PFSK-1 (cell line): ENCODE measurements at regions not wholly inside any gene's neighbourhood (a gene's known extent, or its start where the extent isn't known, plus 50 kb on each side); places are given as distances from the start of the nearest gene placed in this dataset.

Source experiments
- FOXP2 ChIP-seq: optimal IDR thresholded peaks from 2 replicates; pipeline ENCODE3; 2011; ENCODE audit warnings: borderline replicate concordance, control low read depth, inconsistent platforms; ENCODE audit not compliant: insufficient read depth; ENCODE audit errors: extremely low read length, extremely low read depth
- POLR2AphosphoS5 ChIP-seq: IDR thresholded peaks from 2 replicates; pipeline ENCODE4 v1.6.1; 2012; ENCODE audit warnings: low read depth, mild to moderate bottlenecking, control low read depth, low read length, moderate library complexity
- REST ChIP-seq, 2 experiments: IDR thresholded peaks; 2 replicates each; pipeline versions ENCODE4 v1.6.1 to v1.8.0; 2011 to 2012; ENCODE audit warnings: low read depth in 2 of 2, low read length in 2 of 2, control low read depth in 1 of 2, inconsistent platforms in 1 of 2, mild to moderate bottlenecking in 1 of 2, moderate library complexity in 1 of 2; ENCODE audit not compliant: insufficient read depth in 1 of 2
- SIN3A ChIP-seq: IDR thresholded peaks from 2 replicates; pipeline ENCODE4 v1.6.1; 2012; ENCODE audit warnings: mild to moderate bottlenecking, low read length, moderate library complexity, borderline replicate concordance; ENCODE audit not compliant: insufficient read depth
- TAF1 ChIP-seq: IDR thresholded peaks from 2 replicates; pipeline ENCODE4 v1.6.1; 2012; ENCODE audit warnings: low read length, control low read depth, borderline replicate concordance; ENCODE audit not compliant: insufficient read depth

- no peak for TF ChIP-seq SIN3A
- TF ChIP-seq TAF1 = no peak
- no peak for TF ChIP-seq FOXP2
- no peak for TF ChIP-seq REST (IDR thresholded peaks at IDR 0.05; ENCODE audit: insufficient read depth in 1 of 2, low read depth in 2 of 2, low read length in 2 of 2)
- TF ChIP-seq POLR2AphosphoS5 = no peak
These were observed 448.1 kb downstream of the NFIB start for GRCh38 chr9:13865869-13866268.

- no peak for TF ChIP-seq TAF1
- no peak for TF ChIP-seq FOXP2
- no peak for TF ChIP-seq REST (IDR thresholded peaks at IDR 0.05; ENCODE audit: insufficient read depth in 1 of 2, low read depth in 2 of 2, low read length in 2 of 2)
- TF ChIP-seq SIN3A = no peak
- TF ChIP-seq POLR2AphosphoS5 = no peak
These were observed 450.8 kb downstream of the NFIB start for GRCh38 chr9:13863112-13863511.

- TF ChIP-seq REST (IDR thresholded peaks at IDR 0.05; ENCODE audit: insufficient read depth in 1 of 2, low read depth in 2 of 2, low read length in 2 of 2) = no peak
- TF ChIP-seq TAF1 = no peak
- no peak for TF ChIP-seq POLR2AphosphoS5
- no peak for TF ChIP-seq FOXP2
- TF ChIP-seq SIN3A = no peak
These were observed 451.3 kb downstream of the NFIB start for GRCh38 chr9:13862654-13863053.

GRCh38 chr9:13860946-13861640 lies 452.8 kb downstream of the NFIB start:
- TF ChIP-seq POLR2AphosphoS5 (no peak), TAF1 (no peak), SIN3A (no peak), REST (IDR thresholded peaks at IDR 0.05; ENCODE audit: insufficient read depth in 1 of 2, low read depth in 2 of 2, low read length in 2 of 2) (no peak), FOXP2 (no peak)

- no peak for TF ChIP-seq TAF1
- TF ChIP-seq REST (IDR thresholded peaks at IDR 0.05; ENCODE audit: insufficient read depth in 1 of 2, low read depth in 2 of 2, low read length in 2 of 2) = no peak
- no peak for TF ChIP-seq FOXP2
- TF ChIP-seq POLR2AphosphoS5 = no peak
- no peak for TF ChIP-seq SIN3A
These were observed 453.9 kb downstream of the NFIB start for GRCh38 chr9:13860019-13860418.
